Calu3 (cell line): ENCODE measurements at regions not wholly inside any gene's neighbourhood (a gene's known extent, or its start where the extent isn't known, plus 50 kb on each side); places are given as distances from the start of the nearest gene placed in this dataset.

ENCODE experiments used
- BruUV-seq: library from RNA; stranded (reverse); fragments of 400-500 nt; replicated peaks from 2 replicates; lab custom pipeline; 2021; lab: Mats Ljungman, UMichigan
- CTCF ChIA-PET: fragments of 300-600 bp; sonication (Branson Sonifier 250); formaldehyde crosslinking; loops from one replicate; lab custom pipeline; 2022; ENCODE audit warnings: antibody characterized with exemption; lab: Charles Lee
- DNase-seq: peaks from one replicate; pipeline ENCODE4 v3.0.0; 2022
- H3K27ac Mint-ChIP-seq: one replicate; pipeline ENCODE4 v1.8.0; 2022; ENCODE audit warnings: mixed read lengths; ENCODE audit not compliant: unreplicated experiment
- H3K27me3 Mint-ChIP-seq: one replicate; pipeline ENCODE4 v1.8.0; 2022; ENCODE audit warnings: mixed read lengths; ENCODE audit not compliant: unreplicated experiment
- H3K36me3 Mint-ChIP-seq: one replicate; pipeline ENCODE4 v1.8.0; 2022; ENCODE audit warnings: mild to moderate bottlenecking, moderate library complexity, mixed read lengths; ENCODE audit not compliant: insufficient read depth, unreplicated experiment
- H3K4me1 Mint-ChIP-seq: one replicate; pipeline ENCODE4 v1.8.0; 2022; ENCODE audit warnings: mild to moderate bottlenecking, low read depth, mixed read lengths; ENCODE audit not compliant: unreplicated experiment
- H3K4me3 Mint-ChIP-seq: one replicate; pipeline ENCODE4 v1.8.0; 2022; ENCODE audit warnings: mild to moderate bottlenecking, low read depth, moderate library complexity, mixed read lengths; ENCODE audit not compliant: unreplicated experiment
- H3K9me3 Mint-ChIP-seq: one replicate; pipeline ENCODE4 v1.8.0; 2022; ENCODE audit warnings: low read depth, mixed read lengths; ENCODE audit not compliant: unreplicated experiment
- intact Hi-C: fragments of 100-400 bp; cut with micrococcal nuclease; formaldehyde crosslinking; loops from one replicate; pipeline ENCODE4 v1.10.0; 2022; ENCODE audit not compliant: unreplicated experiment
- TF ChIP-seq, protein P1 (sequence below): fragments of 200-600 bp; IDR thresholded peaks from one replicate; pipeline ENCODE4 v1.8.0; 2022; ENCODE audit warnings: antibody characterized with exemption; ENCODE audit not compliant: unreplicated experiment

DNA sequence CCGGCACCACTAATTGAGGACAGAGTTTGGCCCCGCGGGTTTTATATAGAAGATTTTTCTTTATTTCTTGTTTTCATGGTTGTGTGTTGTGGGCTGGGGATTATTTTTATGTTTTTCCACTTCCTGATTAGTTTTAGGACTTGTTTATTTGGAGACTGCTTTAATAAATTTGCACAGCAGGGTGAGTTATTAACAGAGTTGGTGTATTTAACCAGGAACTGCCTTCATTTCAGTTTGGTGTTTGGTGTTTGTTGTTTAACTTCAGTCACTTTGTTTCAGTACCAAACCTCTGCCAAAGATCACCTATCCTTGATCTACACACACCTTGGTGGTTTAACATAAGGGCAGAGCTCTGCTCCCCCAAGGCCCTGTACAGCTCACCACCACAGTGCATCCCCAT is 103.5 kb upstream of the LMO4 start:
- H3K4me1 Mint-ChIP-seq, result peaks cover 42% of the 10 kb centered on the region
- intact Hi-C loops, result no loop called here
- DNase-seq, result no peak
- TF ChIP-seq, protein P1, sequence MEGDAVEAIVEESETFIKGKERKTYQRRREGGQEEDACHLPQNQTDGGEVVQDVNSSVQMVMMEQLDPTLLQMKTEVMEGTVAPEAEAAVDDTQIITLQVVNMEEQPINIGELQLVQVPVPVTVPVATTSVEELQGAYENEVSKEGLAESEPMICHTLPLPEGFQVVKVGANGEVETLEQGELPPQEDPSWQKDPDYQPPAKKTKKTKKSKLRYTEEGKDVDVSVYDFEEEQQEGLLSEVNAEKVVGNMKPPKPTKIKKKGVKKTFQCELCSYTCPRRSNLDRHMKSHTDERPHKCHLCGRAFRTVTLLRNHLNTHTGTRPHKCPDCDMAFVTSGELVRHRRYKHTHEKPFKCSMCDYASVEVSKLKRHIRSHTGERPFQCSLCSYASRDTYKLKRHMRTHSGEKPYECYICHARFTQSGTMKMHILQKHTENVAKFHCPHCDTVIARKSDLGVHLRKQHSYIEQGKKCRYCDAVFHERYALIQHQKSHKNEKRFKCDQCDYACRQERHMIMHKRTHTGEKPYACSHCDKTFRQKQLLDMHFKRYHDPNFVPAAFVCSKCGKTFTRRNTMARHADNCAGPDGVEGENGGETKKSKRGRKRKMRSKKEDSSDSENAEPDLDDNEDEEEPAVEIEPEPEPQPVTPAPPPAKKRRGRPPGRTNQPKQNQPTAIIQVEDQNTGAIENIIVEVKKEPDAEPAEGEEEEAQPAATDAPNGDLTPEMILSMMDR, result no peak
- CTCF ChIA-PET, result no interaction called here
- H3K9me3 Mint-ChIP-seq, result no peaks in the 10 kb centered on the region
- peak overlapping the region; percentile 82 for H3K27ac Mint-ChIP-seq
- no TSS peak for BruUV-seq
- H3K4me3 Mint-ChIP-seq, result no peak overlapping the region
- H3K27me3 Mint-ChIP-seq, result no peaks in the 10 kb centered on the region
- peaks cover 6% of the 10 kb centered on the region for H3K36me3 Mint-ChIP-seq

DNA sequence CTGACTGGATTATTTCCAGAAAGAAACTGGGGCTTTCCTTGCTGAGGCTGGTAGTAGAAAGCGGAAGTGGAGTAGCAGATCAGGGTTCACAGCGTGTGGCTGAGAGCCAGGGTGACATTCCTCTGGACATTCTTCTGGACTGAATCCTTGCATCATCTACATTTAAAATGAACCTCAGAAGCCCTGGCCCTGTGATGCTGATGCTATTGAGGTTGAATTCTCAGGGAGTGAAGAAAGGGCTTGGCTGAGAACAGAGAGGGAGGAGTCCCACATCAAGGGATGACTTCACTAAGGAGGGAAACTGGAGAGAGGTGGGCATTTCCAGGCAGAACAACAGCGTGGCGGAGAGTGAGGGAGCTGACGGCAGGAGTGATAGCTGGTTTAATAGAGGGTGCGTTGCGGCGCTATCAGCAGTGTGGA is 102.3 kb upstream of the LMO4 start:
- no TSS peak for BruUV-seq

DNA sequence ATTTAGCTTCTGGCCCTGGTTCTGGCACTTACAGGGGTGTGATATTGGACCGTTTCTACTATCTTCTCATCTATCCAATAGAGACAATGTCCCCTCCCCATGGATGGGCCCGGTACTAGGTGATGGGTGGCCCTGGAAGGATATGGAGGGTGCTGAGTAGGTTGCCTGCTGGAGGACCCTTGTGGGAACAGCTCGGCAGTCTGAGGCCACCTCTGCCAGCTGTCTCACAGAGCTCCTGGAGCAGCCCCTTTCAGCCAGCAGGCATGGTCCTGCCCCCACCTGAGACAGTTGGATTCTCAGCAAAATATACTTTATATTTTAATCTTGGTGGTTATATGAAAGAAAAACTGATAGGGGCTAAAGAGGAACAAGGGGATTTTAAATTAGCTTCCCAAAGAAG is 101.0 kb upstream of the LMO4 start:
- BruUV-seq, result no TSS peak
- Mint-ChIP-seq H3K36me3 (peaks cover 6% of the 10 kb centered on the region), H3K9me3 (no peaks in the 10 kb centered on the region), H3K27ac (no peak overlapping the region), H3K4me3 (no peak overlapping the region), H3K27me3 (no peaks in the 10 kb centered on the region), H3K4me1 (peaks cover 33% of the 10 kb centered on the region)
- CTCF ChIA-PET, result no interaction called here
- no peak for DNase-seq
- intact Hi-C loops, result no loop called here
- TF ChIP-seq, protein P1, result no peak

More for the DNA sequence above, 102.3 kb upstream of the LMO4 start:
- peak; percentile 85 for DNase-seq
- Mint-ChIP-seq H3K27ac (peak overlapping the region; percentile 82), H3K9me3 (no peaks in the 10 kb centered on the region), H3K4me1 (peaks cover 33% of the 10 kb centered on the region), H3K36me3 (peaks cover 6% of the 10 kb centered on the region), H3K4me3 (peak overlapping the region; percentile 44), H3K27me3 (no peaks in the 10 kb centered on the region)
- intact Hi-C loops, result no loop called here
- CTCF ChIA-PET, result interaction anchor here (0.7 kb wide), 1 partner anchor 16 kb away, joined by 5 read pairs; no protein-coding TSS in a partner anchor
- TF ChIP-seq, protein P1, result no peak

DNA sequence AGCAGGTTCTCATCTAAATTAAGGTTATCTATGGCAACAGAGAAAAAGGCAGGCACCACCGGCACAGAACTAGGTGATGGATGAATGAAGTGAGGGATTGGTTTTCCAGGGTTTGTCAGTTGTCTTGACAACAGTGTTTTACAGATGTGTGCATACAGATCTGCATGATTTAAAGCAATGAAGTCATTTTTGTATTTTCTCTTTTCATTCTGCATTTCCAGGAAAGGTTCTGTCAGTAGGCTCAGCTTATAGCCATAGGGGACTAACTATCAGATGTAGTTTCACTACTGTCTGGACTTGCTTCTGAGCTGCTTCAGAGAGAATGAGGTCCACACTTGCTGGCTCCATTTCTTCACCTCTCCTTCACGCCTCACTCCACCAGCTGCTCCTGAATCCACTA is 98.2 kb upstream of the LMO4 start:
- H3K36me3 Mint-ChIP-seq, result peaks cover 6% of the 10 kb centered on the region
- no peak for DNase-seq
- intact Hi-C loops, result no loop called here
- peaks cover 19% of the 10 kb centered on the region for H3K4me1 Mint-ChIP-seq
- H3K27me3 Mint-ChIP-seq, result no peaks in the 10 kb centered on the region
- CTCF ChIA-PET, result interaction anchor here (0.6 kb wide), 1 partner anchor 195 kb away, joined by 7 read pairs; no protein-coding TSS in a partner anchor
- no peaks in the 10 kb centered on the region for H3K9me3 Mint-ChIP-seq
- no peak overlapping the region for H3K4me3 Mint-ChIP-seq
- BruUV-seq, result no TSS peak
- no peak overlapping the region for H3K27ac Mint-ChIP-seq
- TF ChIP-seq, protein P1, result no peak
